Mammary epithelial cell (primary cell): ENCODE measurements at regions not wholly inside any gene's neighbourhood (a gene's known extent, or its start where the extent isn't known, plus 50 kb on each side); places are given as distances from the start of the nearest gene placed in this dataset.

Source experiments
- EZH2 ChIP-seq: IDR thresholded peaks from 2 replicates; pipeline ENCODE4 v1.6.1; 2012; ENCODE audit warnings: low read length, inconsistent platforms, borderline replicate concordance
- TF ChIP-seq, protein P1 (sequence below), 2 donors: IDR thresholded peaks in 1 of 2; conservative IDR thresholded peaks in 1 of 2; 2 replicates each; pipeline ENCODE4 v1.5.1; 2011 to 2012; ENCODE audit warnings: inconsistent platforms in 2 of 2, low read length in 2 of 2, mild to moderate bottlenecking in 2 of 2, control low read depth in 1 of 2, low read depth in 1 of 2; ENCODE audit not compliant: insufficient read depth in 1 of 2; ENCODE audit errors: extremely low read depth in 1 of 2

DNA sequence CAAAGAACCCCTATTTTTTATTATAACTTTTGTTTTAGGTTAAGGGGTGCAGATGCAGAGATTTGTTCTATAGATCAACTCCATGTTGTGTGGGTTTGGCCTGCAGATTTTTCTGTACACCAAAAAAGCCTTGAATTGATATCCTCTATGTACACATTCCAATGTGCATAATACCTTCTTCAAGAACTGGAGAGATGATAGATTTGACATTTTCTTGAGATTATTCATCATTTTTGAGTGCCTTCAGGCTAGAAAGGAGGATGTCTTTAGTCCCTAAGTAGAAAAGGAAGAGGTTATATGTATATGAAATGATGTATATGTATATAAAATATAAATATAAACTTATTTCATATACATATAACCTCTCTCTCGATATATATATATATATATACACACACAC, 1190.0 kb upstream of the ALCAM start:
- TF ChIP-seq, protein P1, sequence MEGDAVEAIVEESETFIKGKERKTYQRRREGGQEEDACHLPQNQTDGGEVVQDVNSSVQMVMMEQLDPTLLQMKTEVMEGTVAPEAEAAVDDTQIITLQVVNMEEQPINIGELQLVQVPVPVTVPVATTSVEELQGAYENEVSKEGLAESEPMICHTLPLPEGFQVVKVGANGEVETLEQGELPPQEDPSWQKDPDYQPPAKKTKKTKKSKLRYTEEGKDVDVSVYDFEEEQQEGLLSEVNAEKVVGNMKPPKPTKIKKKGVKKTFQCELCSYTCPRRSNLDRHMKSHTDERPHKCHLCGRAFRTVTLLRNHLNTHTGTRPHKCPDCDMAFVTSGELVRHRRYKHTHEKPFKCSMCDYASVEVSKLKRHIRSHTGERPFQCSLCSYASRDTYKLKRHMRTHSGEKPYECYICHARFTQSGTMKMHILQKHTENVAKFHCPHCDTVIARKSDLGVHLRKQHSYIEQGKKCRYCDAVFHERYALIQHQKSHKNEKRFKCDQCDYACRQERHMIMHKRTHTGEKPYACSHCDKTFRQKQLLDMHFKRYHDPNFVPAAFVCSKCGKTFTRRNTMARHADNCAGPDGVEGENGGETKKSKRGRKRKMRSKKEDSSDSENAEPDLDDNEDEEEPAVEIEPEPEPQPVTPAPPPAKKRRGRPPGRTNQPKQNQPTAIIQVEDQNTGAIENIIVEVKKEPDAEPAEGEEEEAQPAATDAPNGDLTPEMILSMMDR (conservative IDR thresholded peaks at IDR 0.05 in 1 of 2, IDR thresholded peaks at IDR 0.05 in 1 of 2; ENCODE audit: extremely low read depth in 1 of 2, insufficient read depth in 1 of 2, low read depth in 1 of 2, low read length in 2 of 2): no peak
- TF ChIP-seq EZH2: no peak
